DMS153 (cell line): ENCODE measurements at regions not wholly inside any gene's neighbourhood (a gene's known extent, or its start where the extent isn't known, plus 50 kb on each side); places are given as distances from the start of the nearest gene placed in this dataset.
A peak's percentile ranks its signal among the peaks of the same experiment; 100 is the strongest.
"Not testable (repeated sequence)": the region's sequence is repeated elsewhere in the genome, so short reads cannot be mapped to it uniquely, and the experiment has no call there.

Experiments
- DNase-seq: peaks from one replicate; lab custom pipeline; 2025; lab: John Stamatoyannopoulos, UW

GRCh38 chr13:37510441-37510840 is 88.1 kb downstream of the POSTN start:
- no peak for DNase-seq

GRCh38 chr13:37505531-37505930 is 93.0 kb downstream of the POSTN start:
- DNase-seq = no peak

- DNase-seq = no peak
These were observed 94.3 kb downstream of the POSTN start for GRCh38 chr13:37504251-37504650.

- DNase-seq = no peak
These were observed 95.3 kb downstream of the POSTN start for GRCh38 chr13:37503287-37503686.

- DNase-seq = not testable (repeated sequence)
These were observed 96.1 kb downstream of the POSTN start for GRCh38 chr13:37502303-37502993.

GRCh38 chr13:37501187-37501586 is 97.4 kb downstream of the POSTN start:
- no peak for DNase-seq

- peak; percentile 81 for DNase-seq
These were observed 103.5 kb downstream of the POSTN start for GRCh38 chr13:37495046-37495445.

- DNase-seq = no peak
These were observed 104.8 kb downstream of the POSTN start for GRCh38 chr13:37493775-37494174.

- no peak for DNase-seq
These were observed 105.6 kb downstream of the POSTN start for GRCh38 chr13:37492741-37493514.

- DNase-seq = no peak
These were observed 106.5 kb downstream of the POSTN start for GRCh38 chr13:37492075-37492474.

GRCh38 chr13:37491661-37492060 is 106.9 kb downstream of the POSTN start:
- DNase-seq = no peak

- DNase-seq = no peak
These were observed 108.3 kb downstream of the POSTN start for GRCh38 chr13:37490176-37490779.

GRCh38 chr13:37488726-37489125 is 109.8 kb downstream of the POSTN start:
- no peak for DNase-seq

- peak; percentile 3 for DNase-seq
These were observed 112.3 kb downstream of the POSTN start for GRCh38 chr13:37486171-37486681.

- DNase-seq = no peak
These were observed 112.8 kb downstream of the POSTN start for GRCh38 chr13:37485756-37486155.

GRCh38 chr13:37484056-37484455 is 114.5 kb downstream of the POSTN start:
- no peak for DNase-seq

- DNase-seq = no peak
These were observed 116.2 kb downstream of the POSTN start for GRCh38 chr13:37482331-37482730.

GRCh38 chr13:37481885-37482227 is 116.7 kb downstream of the POSTN start:
- no peak for DNase-seq

- peak; percentile 94 for DNase-seq
These were observed 117.3 kb downstream of the POSTN start for GRCh38 chr13:37481011-37481884.

GRCh38 chr13:37479916-37480315 is 118.7 kb downstream of the POSTN start:
- DNase-seq = no peak

GRCh38 chr13:37476874-37477273 is 121.7 kb downstream of the POSTN start:
- no peak for DNase-seq

- DNase-seq = no peak
These were observed 122.6 kb downstream of the POSTN start for GRCh38 chr13:37475966-37476365.
